ENCODE measurements at regions not wholly inside any gene's neighbourhood (a gene's known extent, or its start where the extent isn't known, plus 50 kb on each side); places are given as distances from the start of the nearest gene placed in this dataset.

DNA sequence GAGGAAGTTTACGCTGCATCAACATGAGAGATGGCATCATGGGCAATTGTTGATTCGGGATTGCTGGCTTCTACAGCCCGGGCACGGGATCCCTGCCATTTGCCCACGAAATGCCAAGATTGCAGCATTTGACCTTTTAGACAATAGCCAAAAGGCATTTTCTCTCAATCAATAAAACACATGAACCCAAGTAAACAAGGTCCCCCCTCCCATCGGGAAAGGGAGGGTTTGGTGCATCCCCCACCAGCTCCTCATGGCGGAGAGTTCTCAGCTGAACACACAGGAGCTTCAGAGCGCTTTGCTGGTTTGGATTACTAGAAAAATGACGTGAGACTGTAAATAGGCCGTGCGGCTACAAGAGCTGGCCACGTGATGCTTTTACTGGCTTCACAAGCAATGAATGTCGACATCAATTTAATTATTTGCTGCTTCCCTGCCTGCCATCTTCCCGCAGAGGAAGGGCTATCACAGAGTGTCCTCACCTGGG lies 147.6 kb downstream of the C16orf95 start:
- no peaks in the 10 kb centered on the region for H3K36me3 Mint-ChIP-seq (ENCODE audit: low read depth, unreplicated experiment)
- H3K4me3 Mint-ChIP-seq (ENCODE audit: unreplicated experiment): no peak overlapping the region
- peaks cover 3% of the 10 kb centered on the region for H3K4me1 Mint-ChIP-seq (ENCODE audit: unreplicated experiment)
- TF ChIP-seq CTCF (IDR thresholded peaks at IDR 0.05; ENCODE audit: unreplicated experiment): no peak
- H3K27ac Mint-ChIP-seq (ENCODE audit: unreplicated experiment): no peak overlapping the region
- DNase-seq (ENCODE audit: low spot score): no peak
- H3K27me3 Mint-ChIP-seq (ENCODE audit: unreplicated experiment): no peaks in the 10 kb centered on the region
- H3K9me3 Mint-ChIP-seq (ENCODE audit: unreplicated experiment): no peaks in the 10 kb centered on the region

- Mint-ChIP-seq H3K27me3 (ENCODE audit: unreplicated experiment) (no peaks in the 10 kb centered on the region), H3K4me3 (ENCODE audit: unreplicated experiment) (no peak overlapping the region), H3K9me3 (ENCODE audit: unreplicated experiment) (no peaks in the 10 kb centered on the region), H3K27ac (ENCODE audit: unreplicated experiment) (no peak overlapping the region), H3K36me3 (ENCODE audit: low read depth, unreplicated experiment) (no peaks in the 10 kb centered on the region), H3K4me1 (ENCODE audit: unreplicated experiment) (peaks cover 3% of the 10 kb centered on the region)
- DNase-seq (ENCODE audit: low spot score): no peak
- TF ChIP-seq CTCF (IDR thresholded peaks at IDR 0.05; ENCODE audit: unreplicated experiment): no peak
Observed at GRCh38 chr16:87170310-87170709, 146.9 kb downstream of the C16orf95 start.

GRCh38 chr16:87171723-87172122 lies 145.5 kb downstream of the C16orf95 start:
- Mint-ChIP-seq H3K36me3 (ENCODE audit: low read depth, unreplicated experiment) (no peaks in the 10 kb centered on the region), H3K27ac (ENCODE audit: unreplicated experiment) (no peak overlapping the region), H3K9me3 (ENCODE audit: unreplicated experiment) (no peaks in the 10 kb centered on the region), H3K4me3 (ENCODE audit: unreplicated experiment) (no peak overlapping the region), H3K27me3 (ENCODE audit: unreplicated experiment) (no peaks in the 10 kb centered on the region), H3K4me1 (ENCODE audit: unreplicated experiment) (peaks cover 6% of the 10 kb centered on the region)
- DNase-seq (ENCODE audit: low spot score): no peak
- no peak for TF ChIP-seq CTCF (IDR thresholded peaks at IDR 0.05; ENCODE audit: unreplicated experiment)

- DNase-seq (ENCODE audit: low spot score): no peak
- no peaks in the 10 kb centered on the region for H3K36me3 Mint-ChIP-seq (ENCODE audit: low read depth, unreplicated experiment)
- peaks cover 11% of the 10 kb centered on the region for H3K4me1 Mint-ChIP-seq (ENCODE audit: unreplicated experiment)
- H3K9me3 Mint-ChIP-seq (ENCODE audit: unreplicated experiment): no peaks in the 10 kb centered on the region
- no peak for TF ChIP-seq CTCF (IDR thresholded peaks at IDR 0.05; ENCODE audit: unreplicated experiment)
- H3K27me3 Mint-ChIP-seq (ENCODE audit: unreplicated experiment): peaks cover 1% of the 10 kb centered on the region
- H3K27ac Mint-ChIP-seq (ENCODE audit: unreplicated experiment): no peak overlapping the region
- H3K4me3 Mint-ChIP-seq (ENCODE audit: unreplicated experiment): no peak overlapping the region
Observed at GRCh38 chr16:87172632-87173031, 144.6 kb downstream of the C16orf95 start.

GRCh38 chr16:87173294-87173893 lies 143.8 kb downstream of the C16orf95 start:
- peaks cover 1% of the 10 kb centered on the region for H3K27me3 Mint-ChIP-seq (ENCODE audit: unreplicated experiment)
- no peak for DNase-seq (ENCODE audit: low spot score)
- no peaks in the 10 kb centered on the region for H3K9me3 Mint-ChIP-seq (ENCODE audit: unreplicated experiment)
- no peak overlapping the region for H3K4me3 Mint-ChIP-seq (ENCODE audit: unreplicated experiment)
- peaks cover 18% of the 10 kb centered on the region for H3K4me1 Mint-ChIP-seq (ENCODE audit: unreplicated experiment)
- no peaks in the 10 kb centered on the region for H3K36me3 Mint-ChIP-seq (ENCODE audit: low read depth, unreplicated experiment)
- no peak for TF ChIP-seq CTCF (IDR thresholded peaks at IDR 0.05; ENCODE audit: unreplicated experiment)
- H3K27ac Mint-ChIP-seq (ENCODE audit: unreplicated experiment): no peak overlapping the region

Measured in endothelial cell (in vitro differentiated cells).